IMR-90 (cell line): ENCODE measurements at regions not wholly inside any gene's neighbourhood (a gene's known extent, or its start where the extent isn't known, plus 50 kb on each side); places are given as distances from the start of the nearest gene placed in this dataset.

Source experiments
- ATAC-seq: fragments of 200-7000 bp; cut with Tn5 transposase; 2 replicates; pipeline ENCODE4 v1.9.1; 2020; ENCODE audit warnings: low read depth, mild to moderate bottlenecking, moderate library complexity
- BruUV-seq: library from RNA; stranded (reverse); fragments of 400-500 nt; replicated peaks from 2 replicates; lab custom pipeline; 2021; lab: Mats Ljungman, UMichigan
- CTCF ChIA-PET: fragments of 300-600 bp; formaldehyde crosslinking; extraction: SDS; loops from one replicate; lab custom pipeline; 2021; ENCODE audit warnings: antibody characterized with exemption; lab: Yijun Ruan, JAX
- POLR2A ChIA-PET: fragments of 300-600 bp; sonication (Branson Sonifier 250); formaldehyde crosslinking; loops from one replicate; lab custom pipeline; 2022; ENCODE audit warnings: antibody characterized with exemption; ENCODE audit not compliant: unreplicated experiment; lab: Charles Lee
- DNase-seq: peaks from one replicate; pipeline ENCODE4 v3.0.0; 2013
- H2AFZ ChIP-seq: replicated peaks from 2 replicates; pipeline ENCODE3; 2013; ENCODE audit warnings: low read length, mild to moderate bottlenecking; ENCODE audit not compliant: poor library complexity
- H2AK5ac ChIP-seq: 2 replicates; pipeline ENCODE4 v1.6.1; 2013; ENCODE audit warnings: low read depth, low read length, inconsistent platforms
- H2AK9ac ChIP-seq: replicated peaks from 2 replicates; pipeline ENCODE3; 2013; ENCODE audit warnings: mild to moderate bottlenecking, low read depth, low read length, moderate library complexity; ENCODE audit not compliant: poor library complexity
- H2BK120ac ChIP-seq: 2 replicates; pipeline ENCODE4 v1.6.1; 2013; ENCODE audit warnings: low read depth, low read length, inconsistent platforms
- H2BK15ac ChIP-seq: 3 replicates; pipeline ENCODE4 v1.6.1; 2013; ENCODE audit warnings: low read depth, low read length, inconsistent platforms
- H2BK20ac ChIP-seq: 2 replicates; pipeline ENCODE4 v1.6.1; 2013; ENCODE audit warnings: low read depth, mild to moderate bottlenecking, inconsistent platforms, low read length, moderate library complexity
- H2BK5ac ChIP-seq: 2 replicates; pipeline ENCODE4 v1.6.1; 2013; ENCODE audit warnings: mild to moderate bottlenecking, low read depth, low read length, inconsistent platforms; ENCODE audit not compliant: poor library complexity, severe bottlenecking
- H3K14ac ChIP-seq: replicated peaks from 2 replicates; pipeline ENCODE4 v1.6.1; 2013; ENCODE audit warnings: low read depth, low read length, inconsistent platforms
- H3K18ac ChIP-seq: 2 replicates; pipeline ENCODE4 v1.6.1; 2013; ENCODE audit warnings: low read depth, low read length, control low read depth
- H3K23ac ChIP-seq: 2 replicates; pipeline ENCODE4 v1.6.1; 2013; ENCODE audit warnings: low read depth, low read length, inconsistent platforms
- H3K27ac ChIP-seq: 2 replicates; pipeline ENCODE4 v1.5.1; 2013; ENCODE audit warnings: mild to moderate bottlenecking, control low read depth, low read length; ENCODE audit not compliant: insufficient read depth
- H3K27me3 ChIP-seq: 2 replicates; pipeline ENCODE4 v1.6.1; 2013; ENCODE audit warnings: low read length; ENCODE audit not compliant: control insufficient read depth, insufficient read depth
- H3K36me3 ChIP-seq: 2 replicates; pipeline ENCODE4 v1.6.1; 2013; ENCODE audit warnings: low read length, mixed read lengths; ENCODE audit not compliant: control insufficient read depth, insufficient read depth
- H3K4ac ChIP-seq: 2 replicates; pipeline ENCODE4 v1.6.1; 2013; ENCODE audit warnings: low read depth, low read length, inconsistent platforms
- H3K4me1 ChIP-seq: 2 replicates; pipeline ENCODE4 v1.6.1; 2013; ENCODE audit warnings: low read length, mixed read lengths; ENCODE audit not compliant: control insufficient read depth, insufficient read depth
- H3K4me2 ChIP-seq: 2 replicates; pipeline ENCODE4 v1.6.1; 2013; ENCODE audit warnings: low read depth, mild to moderate bottlenecking, control low read depth, low read length, moderate library complexity
- H3K4me3 ChIP-seq: 2 replicates; pipeline ENCODE4 v1.5.1; 2013; ENCODE audit warnings: low read depth, mild to moderate bottlenecking, control low read depth, low read length, moderate library complexity; ENCODE audit not compliant: insufficient read depth
- H3K56ac ChIP-seq: 2 replicates; pipeline ENCODE4 v1.6.1; 2013; ENCODE audit warnings: low read length, inconsistent platforms; ENCODE audit not compliant: insufficient read depth; ENCODE audit errors: extremely low read depth
- H3K79me1 ChIP-seq, 2 experiments: 2 replicates each; pipeline ENCODE4 v1.6.1; 2013; ENCODE audit warnings: low read length in 2 of 2, inconsistent platforms in 1 of 2, low read depth in 1 of 2
- H3K9ac ChIP-seq: 2 replicates; pipeline ENCODE4 v1.6.1; 2013; ENCODE audit warnings: low read depth, low read length, control low read depth
- H3K9me1 ChIP-seq: 2 replicates; pipeline ENCODE4 v1.6.1; 2013; ENCODE audit warnings: low read length, inconsistent platforms; ENCODE audit not compliant: insufficient read depth
- H3K9me3 ChIP-seq: 2 replicates; pipeline ENCODE4 v1.6.1; 2013; ENCODE audit warnings: low read length; ENCODE audit not compliant: control insufficient read depth, insufficient read depth
- H4K20me1 ChIP-seq: 2 replicates; pipeline ENCODE4 v1.6.1; 2013; ENCODE audit warnings: low read length, inconsistent platforms; ENCODE audit not compliant: insufficient read depth
- H4K5ac ChIP-seq: 2 replicates; pipeline ENCODE4 v1.6.1; 2013; ENCODE audit warnings: mild to moderate bottlenecking, low read depth, low read length, control low read depth
- H4K8ac ChIP-seq, 2 experiments: 2 replicates each; pipeline ENCODE4 v1.6.1; 2013; ENCODE audit warnings: low read depth in 2 of 2, low read length in 2 of 2, control low read depth in 1 of 2, inconsistent platforms in 1 of 2
- H4K91ac ChIP-seq: 2 replicates; pipeline ENCODE4 v1.6.1; 2013; ENCODE audit warnings: low read depth, low read length, inconsistent platforms; ENCODE audit not compliant: insufficient read depth
- BHLHE40 ChIP-seq: fragments of 150-350 bp; IDR thresholded peaks from 2 replicates; pipeline ENCODE4 v1.6.1; 2016; ENCODE audit warnings: mild to moderate bottlenecking, low read depth, low read length
- CEBPB ChIP-seq: IDR thresholded peaks from 2 replicates; pipeline ENCODE4 v1.6.1; 2012; ENCODE audit warnings: low read depth, low read length, improper control_type of control experiment
- CTCF ChIP-seq: conservative IDR thresholded peaks from 2 replicates; pipeline ENCODE4 v1.5.1; 2012; ENCODE audit warnings: mild to moderate bottlenecking, low read depth, low read length, improper control_type of control experiment
- ELK1 ChIP-seq: fragments of 150-350 bp; IDR thresholded peaks from 2 replicates; pipeline ENCODE4 v1.6.1; 2016; ENCODE audit warnings: low read depth, mild to moderate bottlenecking, low read length, moderate library complexity, borderline replicate concordance
- MAFK ChIP-seq: IDR thresholded peaks from 2 replicates; pipeline ENCODE4 v1.6.1; 2012; ENCODE audit warnings: low read depth, low read length, improper control_type of control experiment
- MAZ ChIP-seq: IDR thresholded peaks from 2 replicates; pipeline ENCODE4 v1.6.1; 2012; ENCODE audit warnings: low read depth, mild to moderate bottlenecking, low read length, improper control_type of control experiment, moderate library complexity, borderline replicate concordance
- POLR2A ChIP-seq: IDR thresholded peaks from 2 replicates; pipeline ENCODE4 v1.6.1; 2012; ENCODE audit warnings: mild to moderate bottlenecking, low read depth, low read length
- RAD21 ChIP-seq: IDR thresholded peaks from 2 replicates; pipeline ENCODE4 v1.6.1; 2012; ENCODE audit warnings: low read length, improper control_type of control experiment
- RCOR1 ChIP-seq: IDR thresholded peaks from 2 replicates; pipeline ENCODE4 v1.6.1; 2012; ENCODE audit warnings: mild to moderate bottlenecking, low read length, improper control_type of control experiment; ENCODE audit not compliant: insufficient replicate concordance
- RFX5 ChIP-seq: IDR thresholded peaks from 2 replicates; pipeline ENCODE4 v1.8.0; 2012; ENCODE audit warnings: low read depth, mild to moderate bottlenecking, low read length, moderate library complexity
- SMC3 ChIP-seq: fragments of 150-350 bp; IDR thresholded peaks from 2 replicates; pipeline ENCODE4 v1.6.1; 2016; ENCODE audit warnings: low read depth, mild to moderate bottlenecking, antibody characterized with exemption, low read length, moderate library complexity
- WGBS, 2 experiments: methylation state at CpG; one replicate each; pipeline versions ENCODE4 v1.1.5 to v1.1.7; 2013; ENCODE audit warnings: missing lambda C conversion rate in 2 of 2; ENCODE audit not compliant: insufficient read length in 1 of 2; ENCODE audit errors: extremely low coverage in 2 of 2; 5-methylcytosine and 5-hydroxymethylcytosine counted together
- dilution Hi-C: fragments of 300-500 bp; cut with HindIII; formaldehyde crosslinking; loops from one replicate; pipeline ENCODE4 v1.14.3; 2018; ENCODE audit warnings: low sequenced_read_pairs; ENCODE audit not compliant: unreplicated experiment
- in situ Hi-C: fragments of 300-500 bp; cut with MboI; formaldehyde crosslinking; loops from 3 replicates; pipeline ENCODE4 v1.14.3; 2019; ENCODE audit warnings: low sequenced_read_pairs, inconsistent platforms, mixed read lengths
- intact Hi-C: fragments of 100-400 bp; cut with micrococcal nuclease; formaldehyde crosslinking; loops from 2 replicates; pipeline ENCODE4 v1.10.0; 2022

- intact Hi-C loops (loop anchor here (10.0 kb wide), 1 partner anchor 58 kb away; no protein-coding TSS in a partner anchor), dilution Hi-C loops (no loop called here), in situ Hi-C loops (no loop called here)
- TF ChIP-seq RCOR1 (no peak), MAFK (no peak), RAD21 (no peak), ELK1 (no peak), CTCF (no peak), MAZ (no peak), SMC3 (no peak), BHLHE40 (no peak), POLR2A (no peak), RFX5 (no peak), CEBPB (no peak)
- H2BK120ac ChIP-seq = no peak overlapping the region
- H2AK5ac ChIP-seq = no peak overlapping the region
- no peaks in the 10 kb centered on the region for H4K20me1 ChIP-seq
- H3K79me1 ChIP-seq = no peaks in the 10 kb centered on the region
- no peak overlapping the region for H4K5ac ChIP-seq
- no peak overlapping the region for H3K18ac ChIP-seq
- no peak overlapping the region for H3K4ac ChIP-seq
- no peak overlapping the region for H2BK20ac ChIP-seq
- no peak overlapping the region for H2BK15ac ChIP-seq
- H2BK5ac ChIP-seq = no peak overlapping the region
- H3K4me2 ChIP-seq = no peak overlapping the region
- no peaks in the 10 kb centered on the region for H3K9me1 ChIP-seq
- H3K14ac ChIP-seq = no peak overlapping the region
- H3K27me3 ChIP-seq = no peaks in the 10 kb centered on the region
- ChIA-PET POLR2A (no interaction called here), CTCF (interaction anchor here (1.0 kb wide), 1 partner anchor 28 kb away, joined by 3 read pairs; no protein-coding TSS in a partner anchor)
- H3K9ac ChIP-seq = no peak overlapping the region
- no peaks in the 10 kb centered on the region for H3K36me3 ChIP-seq
- ATAC-seq = no peak
- no peak overlapping the region for H3K4me3 ChIP-seq
- no peak for DNase-seq
- H3K27ac ChIP-seq = no peak overlapping the region
- H4K8ac ChIP-seq = no peak overlapping the region
- no peaks in the 10 kb centered on the region for H3K9me3 ChIP-seq
- no peak overlapping the region for H3K56ac ChIP-seq
- H2AFZ ChIP-seq = no peak overlapping the region
- BruUV-seq = no TSS peak
- no peak overlapping the region for H2AK9ac ChIP-seq
- no peaks in the 10 kb centered on the region for H3K4me1 ChIP-seq
- no CpG with 5 or more reads among the region's 3 CpGs for whole genome bisulfite sequencing, 2 experiments
- no peak overlapping the region for H4K91ac ChIP-seq
- H3K23ac ChIP-seq = no peak overlapping the region
These were observed 307.2 kb upstream of the CAMK1G start for GRCh38 chr1:209276321-209276720.
